ENCODE measurements at regions not wholly inside any gene's neighbourhood (a gene's known extent, or its start where the extent isn't known, plus 50 kb on each side); places are given as distances from the start of the nearest gene placed in this dataset.

DNA sequence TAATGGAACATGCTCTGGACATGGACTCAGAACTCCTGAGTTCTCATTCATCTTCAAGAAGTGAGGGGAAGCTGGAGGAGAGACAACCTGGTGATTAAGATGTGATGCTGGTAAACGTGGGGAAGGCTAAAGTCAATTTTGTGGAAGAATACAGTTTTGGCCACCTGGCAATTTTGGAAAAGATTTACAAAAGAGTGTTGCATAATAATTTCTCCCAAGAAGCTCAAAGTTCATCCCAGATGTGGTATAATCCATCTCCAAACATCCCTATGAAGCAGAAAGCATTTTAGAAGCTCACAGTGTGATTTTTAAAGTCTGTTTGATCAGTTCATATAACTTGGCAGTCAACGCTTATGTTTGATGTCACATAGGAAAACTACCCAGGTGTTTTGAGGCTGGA lies 208.7 kb downstream of the LMX1A start:
- Histone ChIP-seq H3K27ac (no peak overlapping the region), H3K4me3 (no peak overlapping the region), H3K4me1 (no peaks in the 10 kb centered on the region), H3K36me3 (no peaks in the 10 kb centered on the region), H3K27me3 (peaks cover 0 to 13% (median 0%) of the 10 kb centered on the region in 4 donors), H3K9me3 (no peaks in the 10 kb centered on the region)
- 41 to 48% methylated on average over 2 of the region's 2 CpGs for WGBS, 2 donors
- FAIRE-seq (no peak), DNase-seq (no peak), ATAC-seq (no peak)
- intact Hi-C loops (cut with DNase I), result loop anchor here in 1 of 3 donors (10.0 kb wide), 1 partner anchor 217 kb away; no protein-coding TSS in a partner anchor
- TF ChIP-seq, protein P1, sequence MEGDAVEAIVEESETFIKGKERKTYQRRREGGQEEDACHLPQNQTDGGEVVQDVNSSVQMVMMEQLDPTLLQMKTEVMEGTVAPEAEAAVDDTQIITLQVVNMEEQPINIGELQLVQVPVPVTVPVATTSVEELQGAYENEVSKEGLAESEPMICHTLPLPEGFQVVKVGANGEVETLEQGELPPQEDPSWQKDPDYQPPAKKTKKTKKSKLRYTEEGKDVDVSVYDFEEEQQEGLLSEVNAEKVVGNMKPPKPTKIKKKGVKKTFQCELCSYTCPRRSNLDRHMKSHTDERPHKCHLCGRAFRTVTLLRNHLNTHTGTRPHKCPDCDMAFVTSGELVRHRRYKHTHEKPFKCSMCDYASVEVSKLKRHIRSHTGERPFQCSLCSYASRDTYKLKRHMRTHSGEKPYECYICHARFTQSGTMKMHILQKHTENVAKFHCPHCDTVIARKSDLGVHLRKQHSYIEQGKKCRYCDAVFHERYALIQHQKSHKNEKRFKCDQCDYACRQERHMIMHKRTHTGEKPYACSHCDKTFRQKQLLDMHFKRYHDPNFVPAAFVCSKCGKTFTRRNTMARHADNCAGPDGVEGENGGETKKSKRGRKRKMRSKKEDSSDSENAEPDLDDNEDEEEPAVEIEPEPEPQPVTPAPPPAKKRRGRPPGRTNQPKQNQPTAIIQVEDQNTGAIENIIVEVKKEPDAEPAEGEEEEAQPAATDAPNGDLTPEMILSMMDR (IDR thresholded peaks at IDR 0.05), result no peak

GRCh38 chr1:165144757-165145397 lies 211.6 kb downstream of the LMX1A start:
- H3K27ac ChIP-seq, result no peak overlapping the region

GRCh38 chr1:165143437-165144065 lies 213.0 kb downstream of the LMX1A start:
- Histone ChIP-seq H3K27me3 (peaks cover 0 to 13% (median 0%) of the 10 kb centered on the region in 4 donors), H3K4me1 (no peaks in the 10 kb centered on the region), H3K27ac (no peak overlapping the region), H3K4me3 (no peak overlapping the region), H3K9me3 (no peaks in the 10 kb centered on the region), H3K36me3 (no peaks in the 10 kb centered on the region)
- ATAC-seq (peak in 3 of 4 donors; percentile 56 to 69 (median 64)), FAIRE-seq (no peak), DNase-seq (peak in 4 of 6 donors; percentile 18 to 73 (median 28))
- WGBS, 2 donors, result 43 to 48% methylated on average over 4 of the region's 4 CpGs
- TF ChIP-seq, protein P1 (IDR thresholded peaks at IDR 0.05), result peak; percentile 37 to 48 (median 45)
- intact Hi-C loops (cut with DNase I), result loop anchor here in 1 of 3 donors (10.0 kb wide), 1 partner anchor 221 kb away; no protein-coding TSS in a partner anchor

More at GRCh38 chr1:165144757-165145397, 211.6 kb downstream of the LMX1A start:
- TF ChIP-seq, protein P1 (IDR thresholded peaks at IDR 0.05), result peak; percentile 49 to 76 (median 62)
- intact Hi-C loops (cut with DNase I), result loop anchor here in 1 of 3 donors (10.0 kb wide), 1 partner anchor 220 kb away; no protein-coding TSS in a partner anchor
- ATAC-seq (peak; percentile 75 to 93 (median 84)), DNase-seq (peak in 4 of 6 donors; percentile 17 to 60 (median 46)), FAIRE-seq (no peak)
- no peak overlapping the region for H3K4me3 ChIP-seq
- WGBS, 2 donors, result 13 to 14% methylated on average over 12 of the region's 12 CpGs
- H3K27me3 ChIP-seq, result peaks cover 0 to 13% (median 0%) of the 10 kb centered on the region in 4 donors
- H3K36me3 ChIP-seq, result no peaks in the 10 kb centered on the region
- no peaks in the 10 kb centered on the region for H3K4me1 ChIP-seq
- no peaks in the 10 kb centered on the region for H3K9me3 ChIP-seq

DNA sequence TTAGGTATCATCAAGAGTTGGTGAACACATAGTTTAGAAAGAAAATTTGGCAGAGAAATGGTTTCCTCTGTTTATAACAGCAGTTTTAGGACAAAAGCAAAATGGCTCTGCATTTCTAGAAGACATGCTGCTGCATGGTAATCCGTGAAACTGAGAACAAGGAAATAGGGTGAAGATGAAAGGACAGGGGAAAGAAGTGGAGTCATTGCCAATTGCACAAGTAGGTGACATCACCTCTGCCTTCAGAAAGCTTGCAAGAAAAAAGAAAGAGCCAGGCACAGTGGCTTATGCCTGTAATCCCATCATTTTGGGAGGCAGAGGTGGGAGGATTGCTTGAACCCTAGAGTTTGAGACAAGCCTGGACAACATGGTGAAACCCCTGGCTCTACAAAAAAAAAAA lies 217.6 kb downstream of the LMX1A start:
- DNase-seq (no peak), FAIRE-seq (no peak), ATAC-seq (no peak)
- H3K4me1 ChIP-seq, result no peaks in the 10 kb centered on the region
- H3K4me3 ChIP-seq, result no peak overlapping the region
- no peaks in the 10 kb centered on the region for H3K9me3 ChIP-seq
- 38 to 64% methylated on average over 1 of the region's 1 CpG for WGBS, 2 donors
- TF ChIP-seq, protein P1 (IDR thresholded peaks at IDR 0.05), result no peak
- no peaks in the 10 kb centered on the region for H3K36me3 ChIP-seq
- intact Hi-C loops (cut with DNase I), result no loop called here
- H3K27ac ChIP-seq, result no peak overlapping the region
- peaks cover 0 to 5% (median 0%) of the 10 kb centered on the region in 4 donors for H3K27me3 ChIP-seq

All from pancreas (tissue), 10 donors.